GM10266 (cell line): ENCODE measurements at regions not wholly inside any gene's neighbourhood (a gene's known extent, or its start where the extent isn't known, plus 50 kb on each side); places are given as distances from the start of the nearest gene placed in this dataset.
"Not testable (repeated sequence)": the region's sequence is repeated elsewhere in the genome, so short reads cannot be mapped to it uniquely, and the experiment has no call there.

Experiments
- DNase-seq: peaks from one replicate; pipeline ENCODE4 v3.0.0; 2012; ENCODE audit errors: extremely low spot score
- CTCF ChIP-seq: IDR thresholded peaks from 2 replicates; pipeline ENCODE4 v1.5.1; 2012; ENCODE audit warnings: mild to moderate bottlenecking, low read depth; ENCODE audit not compliant: control insufficient read depth, insufficient read depth; ENCODE audit errors: missing control alignments

- no peak for DNase-seq
- TF ChIP-seq CTCF = no peak
Measured at GRCh38 chr9:78103971-78104433, 72.4 kb upstream of the GNAQ start.

- DNase-seq = no peak
- no peak for TF ChIP-seq CTCF
Measured at GRCh38 chr9:78101247-78101646, 69.6 kb upstream of the GNAQ start.

GRCh38 chr9:78097541-78097940, 65.9 kb upstream of the GNAQ start:
- TF ChIP-seq CTCF = no peak
- no peak for DNase-seq

- TF ChIP-seq CTCF = no peak
Measured at GRCh38 chr9:78091731-78092130, 60.1 kb upstream of the GNAQ start.

GRCh38 chr9:78089111-78089510, 57.5 kb upstream of the GNAQ start:
- no peak for TF ChIP-seq CTCF
- no peak for DNase-seq

More at GRCh38 chr9:78091731-78092130, 60.1 kb upstream of the GNAQ start:
- no peak for DNase-seq

- DNase-seq = not testable (repeated sequence)
Measured at GRCh38 chr9:78088190-78088589, 56.6 kb upstream of the GNAQ start.
